Peyer's patch (tissue), 4 donors: ENCODE measurements at regions not wholly inside any gene's neighbourhood (a gene's known extent, or its start where the extent isn't known, plus 50 kb on each side); places are given as distances from the start of the nearest gene placed in this dataset.

Experiments used
- DNase-seq, 3 donors: peaks; one replicate each; pipeline ENCODE4 v3.0.0-alpha.2; 2017 to 2019
- H3K27ac ChIP-seq, 4 donors: fragments of 200-600 bp; sonication (generic); one replicate each; pipeline ENCODE4 v1.5.1; 2016 to 2019
- H3K27me3 ChIP-seq, 2 donors: fragments of 200-600 bp; sonication (generic); one replicate each; pipeline ENCODE4 v1.5.1; 2019
- H3K36me3 ChIP-seq, 3 donors: fragments of 200-600 bp; sonication (generic); one replicate each; pipeline ENCODE4 v1.5.1; 2016 to 2019
- H3K4me1 ChIP-seq, 4 donors: fragments of 200-600 bp; sonication (generic); one replicate each; pipeline ENCODE4 v1.5.1; 2016 to 2019
- H3K4me3 ChIP-seq, 4 donors: fragments of 200-600 bp; sonication (generic); 1 replicate in 3 of 4; 2 replicates in 1 of 4; pipeline ENCODE4 v1.5.1; 2016 to 2019; ENCODE audit warnings: mild to moderate bottlenecking in 1 of 4
- H3K9me3 ChIP-seq, 4 donors: fragments of 200-600 bp; sonication (generic); one replicate each; pipeline ENCODE4 v1.5.1; 2016 to 2019; ENCODE audit warnings: mild to moderate bottlenecking in 1 of 4
- POLR2A ChIP-seq, 2 donors: fragments of 450-650 bp; IDR thresholded peaks; one replicate each; pipeline ENCODE4 v1.5.1; 2017; ENCODE audit warnings: antibody characterized with exemption in 2 of 2, mild to moderate bottlenecking in 2 of 2, moderate library complexity in 2 of 2
- TF ChIP-seq, protein P1 (sequence below), 6 experiments: fragments of 450-650 bp in 4 of 6; fragments of 200-600 bp in 2 of 6; sonication (generic) in 1 of 6; IDR thresholded peaks; one replicate each; pipeline ENCODE4 v1.5.1; 2017 to 2019; ENCODE audit warnings: antibody characterized with exemption in 6 of 6, mild to moderate bottlenecking in 3 of 6, moderate library complexity in 1 of 6

DNA sequence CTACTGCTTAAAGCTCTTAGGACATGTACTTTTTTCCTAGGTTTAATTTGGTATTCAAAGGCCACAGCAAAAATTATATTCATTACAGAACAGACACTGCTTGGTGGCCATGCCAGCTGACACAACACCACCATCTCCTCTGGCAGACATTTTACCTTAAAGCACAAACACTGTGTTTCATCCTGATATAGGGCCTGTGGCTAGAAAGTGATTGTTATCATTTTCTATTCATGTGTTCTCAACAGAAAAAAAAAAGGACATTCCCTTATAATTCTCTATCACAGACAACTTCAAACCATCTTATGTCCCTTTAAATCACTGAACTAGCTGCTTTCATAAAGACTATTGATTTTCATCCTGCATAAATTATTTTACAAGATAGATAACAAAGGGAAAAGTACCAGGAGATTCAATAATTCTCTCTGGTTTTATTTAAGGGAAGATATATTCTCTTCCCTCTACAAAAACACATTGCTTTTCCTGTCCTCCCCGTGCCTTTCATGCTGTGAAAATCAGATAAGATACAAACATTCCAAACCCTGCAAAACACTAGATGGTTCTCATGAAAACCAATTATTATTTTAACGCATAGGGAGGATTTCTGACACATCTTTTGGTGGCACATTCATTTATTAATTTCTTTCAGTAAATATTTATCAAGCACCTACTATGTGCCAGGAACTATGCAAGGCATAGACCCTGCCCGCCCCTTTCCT is 139.3 kb upstream of the TMCC3 start:
- no peaks in the 10 kb centered on the region for H3K36me3 ChIP-seq
- H3K27me3 ChIP-seq: no peaks in the 10 kb centered on the region
- TF ChIP-seq, protein P1, sequence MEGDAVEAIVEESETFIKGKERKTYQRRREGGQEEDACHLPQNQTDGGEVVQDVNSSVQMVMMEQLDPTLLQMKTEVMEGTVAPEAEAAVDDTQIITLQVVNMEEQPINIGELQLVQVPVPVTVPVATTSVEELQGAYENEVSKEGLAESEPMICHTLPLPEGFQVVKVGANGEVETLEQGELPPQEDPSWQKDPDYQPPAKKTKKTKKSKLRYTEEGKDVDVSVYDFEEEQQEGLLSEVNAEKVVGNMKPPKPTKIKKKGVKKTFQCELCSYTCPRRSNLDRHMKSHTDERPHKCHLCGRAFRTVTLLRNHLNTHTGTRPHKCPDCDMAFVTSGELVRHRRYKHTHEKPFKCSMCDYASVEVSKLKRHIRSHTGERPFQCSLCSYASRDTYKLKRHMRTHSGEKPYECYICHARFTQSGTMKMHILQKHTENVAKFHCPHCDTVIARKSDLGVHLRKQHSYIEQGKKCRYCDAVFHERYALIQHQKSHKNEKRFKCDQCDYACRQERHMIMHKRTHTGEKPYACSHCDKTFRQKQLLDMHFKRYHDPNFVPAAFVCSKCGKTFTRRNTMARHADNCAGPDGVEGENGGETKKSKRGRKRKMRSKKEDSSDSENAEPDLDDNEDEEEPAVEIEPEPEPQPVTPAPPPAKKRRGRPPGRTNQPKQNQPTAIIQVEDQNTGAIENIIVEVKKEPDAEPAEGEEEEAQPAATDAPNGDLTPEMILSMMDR (IDR thresholded peaks at IDR 0.05): no peak
- no peak for TF ChIP-seq POLR2A (IDR thresholded peaks at IDR 0.05)
- H3K4me3 ChIP-seq: no peak overlapping the region
- H3K27ac ChIP-seq: no peak overlapping the region
- H3K4me1 ChIP-seq: no peaks in the 10 kb centered on the region
- DNase-seq: no peak
- no peaks in the 10 kb centered on the region for H3K9me3 ChIP-seq

- Histone ChIP-seq H3K4me1 (no peaks in the 10 kb centered on the region), H3K27me3 (no peaks in the 10 kb centered on the region), H3K27ac (no peak overlapping the region), H3K9me3 (no peaks in the 10 kb centered on the region), H3K4me3 (no peak overlapping the region), H3K36me3 (no peaks in the 10 kb centered on the region)
- TF ChIP-seq, protein P1 (IDR thresholded peaks at IDR 0.05): no peak
- TF ChIP-seq POLR2A (IDR thresholded peaks at IDR 0.05): no peak
- DNase-seq: no peak
Measured at GRCh38 chr12:94788298-94788697, 137.9 kb upstream of the TMCC3 start.

- no peaks in the 10 kb centered on the region for H3K27me3 ChIP-seq
- H3K36me3 ChIP-seq: no peaks in the 10 kb centered on the region
- H3K4me3 ChIP-seq: no peak overlapping the region
- TF ChIP-seq, protein P1 (IDR thresholded peaks at IDR 0.05): no peak
- no peak for TF ChIP-seq POLR2A (IDR thresholded peaks at IDR 0.05)
- H3K27ac ChIP-seq: no peak overlapping the region
- H3K4me1 ChIP-seq: no peaks in the 10 kb centered on the region
- H3K9me3 ChIP-seq: no peaks in the 10 kb centered on the region
- no peak for DNase-seq
Measured at GRCh38 chr12:94786906-94787305, 136.5 kb upstream of the TMCC3 start.

GRCh38 chr12:94783862-94784261 is 133.5 kb upstream of the TMCC3 start:
- H3K27ac ChIP-seq: no peak overlapping the region
- no peaks in the 10 kb centered on the region for H3K4me1 ChIP-seq
- no peak for DNase-seq
- no peak for TF ChIP-seq POLR2A (IDR thresholded peaks at IDR 0.05)
- TF ChIP-seq, protein P1 (IDR thresholded peaks at IDR 0.05): no peak
- no peaks in the 10 kb centered on the region for H3K9me3 ChIP-seq
- no peaks in the 10 kb centered on the region for H3K36me3 ChIP-seq
- H3K4me3 ChIP-seq: no peak overlapping the region
- no peaks in the 10 kb centered on the region for H3K27me3 ChIP-seq

- Histone ChIP-seq H3K4me1 (no peaks in the 10 kb centered on the region), H3K4me3 (no peak overlapping the region), H3K27ac (no peak overlapping the region), H3K27me3 (no peaks in the 10 kb centered on the region), H3K36me3 (no peaks in the 10 kb centered on the region), H3K9me3 (no peaks in the 10 kb centered on the region)
- TF ChIP-seq, protein P1 (IDR thresholded peaks at IDR 0.05): no peak
- TF ChIP-seq POLR2A (IDR thresholded peaks at IDR 0.05): no peak
- no peak for DNase-seq
Measured at GRCh38 chr12:94783343-94783742, 133.0 kb upstream of the TMCC3 start.

DNA sequence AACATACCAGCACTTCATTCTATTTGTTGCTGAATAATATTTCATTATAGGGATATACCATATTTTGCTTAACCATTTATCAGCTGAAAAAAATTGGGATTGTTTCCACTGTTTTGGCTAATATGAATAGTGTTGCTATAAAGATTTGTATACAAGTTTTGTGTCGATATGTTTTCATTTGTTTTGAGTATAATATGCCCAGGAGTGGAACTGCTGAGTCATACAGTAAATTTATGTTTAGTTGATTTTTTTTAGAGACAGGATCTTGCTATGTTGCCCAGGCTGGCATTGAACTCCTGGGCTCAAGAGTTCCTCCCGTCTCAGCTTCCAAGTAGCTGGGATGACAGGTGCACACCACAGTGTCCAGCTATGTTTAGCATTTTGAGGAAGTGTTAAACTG is 131.5 kb upstream of the TMCC3 start:
- H3K36me3 ChIP-seq: no peaks in the 10 kb centered on the region
- H3K27me3 ChIP-seq: no peaks in the 10 kb centered on the region
- TF ChIP-seq, protein P1 (IDR thresholded peaks at IDR 0.05): no peak
- no peak for TF ChIP-seq POLR2A (IDR thresholded peaks at IDR 0.05)
- H3K4me1 ChIP-seq: no peaks in the 10 kb centered on the region
- no peaks in the 10 kb centered on the region for H3K9me3 ChIP-seq
- no peak for DNase-seq
- no peak overlapping the region for H3K27ac ChIP-seq
- no peak overlapping the region for H3K4me3 ChIP-seq
